ENCODE measurements at regions not wholly inside any gene's neighbourhood (a gene's known extent, or its start where the extent isn't known, plus 50 kb on each side); places are given as distances from the start of the nearest gene placed in this dataset.

DNA sequence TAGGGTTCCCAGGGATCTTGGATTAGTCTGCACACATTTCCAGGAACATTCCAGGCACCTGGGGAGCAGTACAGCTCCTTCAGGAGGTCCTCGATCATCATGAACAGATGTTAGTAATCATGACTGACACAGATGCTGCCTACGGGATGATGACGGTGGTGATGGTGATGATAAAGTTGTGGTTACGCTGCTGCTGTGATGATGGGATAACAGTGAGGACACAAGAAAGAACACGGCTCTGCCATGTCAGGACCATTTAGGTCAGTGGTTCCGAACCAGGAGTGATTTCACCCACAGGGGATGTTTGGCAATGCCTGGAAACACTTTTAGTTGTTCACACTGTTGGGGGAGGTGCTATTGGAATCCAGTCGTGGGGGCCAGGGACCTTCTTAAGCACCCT, 1193.0 kb downstream of the UQCRFS1 start:
- H3K4me3 Mint-ChIP-seq: no peak overlapping the region
- peaks cover 4% of the 10 kb centered on the region for H3K9me3 Mint-ChIP-seq (ENCODE audit: insufficient read depth)
- no peaks in the 10 kb centered on the region for H3K4me1 Mint-ChIP-seq (ENCODE audit: low read depth)
- H3K27me3 Mint-ChIP-seq (ENCODE audit: low read depth): no peaks in the 10 kb centered on the region
- DNase-seq: no peak
- ATAC-seq: no peak
- POLR2A ChIA-PET: no interaction called here
- H3K36me3 Mint-ChIP-seq (ENCODE audit: low read depth): no peaks in the 10 kb centered on the region
- no peak overlapping the region for H3K27ac Mint-ChIP-seq
- CTCF ChIA-PET: no interaction called here

DNA sequence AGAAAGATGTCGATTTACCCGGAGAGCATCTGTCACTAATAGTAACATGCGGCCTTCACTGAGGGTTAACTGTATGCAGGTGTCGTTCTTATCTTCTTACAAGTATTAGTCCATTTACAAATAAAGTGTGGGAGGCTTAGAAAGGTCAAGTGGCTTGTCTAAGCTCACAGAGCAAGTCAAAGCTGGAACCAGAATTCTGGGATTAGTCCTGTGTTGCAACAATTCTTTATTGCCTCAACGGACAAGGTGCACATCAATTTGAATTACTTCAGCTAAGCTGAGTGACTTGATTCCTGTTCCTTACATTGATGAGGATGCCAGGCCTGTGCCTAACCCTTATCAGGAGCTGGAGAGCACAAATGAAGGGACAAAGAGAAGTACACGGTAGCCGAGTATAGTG, 1193.6 kb downstream of the UQCRFS1 start:
- Mint-ChIP-seq H3K9me3 (ENCODE audit: insufficient read depth) (peaks cover 4% of the 10 kb centered on the region), H3K36me3 (ENCODE audit: low read depth) (no peaks in the 10 kb centered on the region), H3K27me3 (ENCODE audit: low read depth) (no peaks in the 10 kb centered on the region), H3K4me1 (ENCODE audit: low read depth) (no peaks in the 10 kb centered on the region), H3K27ac (no peak overlapping the region), H3K4me3 (no peak overlapping the region)
- no peak for DNase-seq
- POLR2A ChIA-PET: no interaction called here
- CTCF ChIA-PET: no interaction called here
- no peak for ATAC-seq

DNA sequence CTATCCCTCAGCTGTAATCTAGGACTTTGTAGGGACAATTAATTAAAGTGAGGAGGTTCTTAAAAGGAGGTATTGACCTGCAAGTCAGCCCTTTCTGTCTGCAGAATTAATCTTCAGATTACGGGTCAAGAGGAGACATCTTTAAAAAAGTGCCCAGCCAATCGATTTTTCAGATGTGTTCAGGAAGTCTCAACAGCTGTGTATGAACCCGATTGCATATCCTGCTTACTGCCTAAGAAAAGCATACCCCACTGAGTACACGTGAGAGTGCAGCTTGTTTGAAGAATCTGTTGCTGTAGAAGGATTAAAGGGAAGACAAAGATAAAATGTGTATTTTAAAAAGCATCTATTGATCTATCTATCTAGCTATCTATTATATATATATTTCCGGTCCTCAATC, 1194.5 kb downstream of the UQCRFS1 start:
- Mint-ChIP-seq H3K4me3 (no peak overlapping the region), H3K27me3 (ENCODE audit: low read depth) (no peaks in the 10 kb centered on the region), H3K36me3 (ENCODE audit: low read depth) (no peaks in the 10 kb centered on the region), H3K4me1 (ENCODE audit: low read depth) (no peaks in the 10 kb centered on the region), H3K9me3 (ENCODE audit: insufficient read depth) (peaks cover 4% of the 10 kb centered on the region), H3K27ac (no peak overlapping the region)
- no peak for DNase-seq
- ChIA-PET CTCF (no interaction called here), POLR2A (no interaction called here)
- no peak for ATAC-seq

DNA sequence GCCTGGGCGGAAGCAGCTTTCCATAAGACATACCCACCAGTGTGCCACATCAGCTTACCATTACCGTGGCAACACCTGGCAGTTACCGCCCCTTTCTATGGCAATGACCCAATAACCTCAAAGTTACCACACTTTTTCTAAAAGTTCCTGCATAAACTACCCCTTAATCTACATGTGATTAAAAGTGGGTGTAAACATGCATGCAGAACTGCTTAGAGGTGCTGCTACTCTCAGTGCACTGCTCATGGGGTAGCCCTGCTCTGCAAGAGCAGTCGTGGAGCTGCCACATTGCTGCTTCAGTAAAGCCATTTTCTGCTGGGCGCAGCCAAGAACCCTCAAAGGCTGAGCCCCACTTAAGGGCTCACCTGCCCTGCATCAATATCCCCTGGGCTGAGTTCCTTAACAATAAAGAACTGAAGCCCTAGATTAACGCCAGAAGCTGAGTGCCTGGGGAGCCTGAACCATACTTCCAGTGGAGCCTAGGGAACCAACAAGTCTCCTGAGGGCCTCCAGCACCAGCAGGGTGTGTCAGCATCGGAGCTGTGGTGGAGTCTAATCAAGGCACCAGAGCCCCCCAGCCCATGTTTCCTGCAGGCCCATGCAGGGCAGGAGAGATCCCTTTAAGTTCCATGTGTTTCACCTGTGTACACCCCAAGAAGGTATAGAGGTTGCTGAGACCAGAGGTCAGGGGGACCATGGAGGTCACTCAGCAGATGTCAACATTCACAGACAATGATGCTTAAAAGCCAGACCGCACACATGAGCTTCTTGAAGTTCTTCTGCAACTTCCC, 1198.1 kb downstream of the UQCRFS1 start:
- no peaks in the 10 kb centered on the region for H3K27me3 Mint-ChIP-seq (ENCODE audit: low read depth)
- ATAC-seq: no peak
- H3K27ac Mint-ChIP-seq: no peak overlapping the region
- H3K4me3 Mint-ChIP-seq: no peak overlapping the region
- no peaks in the 10 kb centered on the region for H3K36me3 Mint-ChIP-seq (ENCODE audit: low read depth)
- ChIA-PET CTCF (no interaction called here), POLR2A (no interaction called here)
- H3K9me3 Mint-ChIP-seq (ENCODE audit: insufficient read depth): peaks cover 4% of the 10 kb centered on the region
- no peak for DNase-seq
- H3K4me1 Mint-ChIP-seq (ENCODE audit: low read depth): no peaks in the 10 kb centered on the region

DNA sequence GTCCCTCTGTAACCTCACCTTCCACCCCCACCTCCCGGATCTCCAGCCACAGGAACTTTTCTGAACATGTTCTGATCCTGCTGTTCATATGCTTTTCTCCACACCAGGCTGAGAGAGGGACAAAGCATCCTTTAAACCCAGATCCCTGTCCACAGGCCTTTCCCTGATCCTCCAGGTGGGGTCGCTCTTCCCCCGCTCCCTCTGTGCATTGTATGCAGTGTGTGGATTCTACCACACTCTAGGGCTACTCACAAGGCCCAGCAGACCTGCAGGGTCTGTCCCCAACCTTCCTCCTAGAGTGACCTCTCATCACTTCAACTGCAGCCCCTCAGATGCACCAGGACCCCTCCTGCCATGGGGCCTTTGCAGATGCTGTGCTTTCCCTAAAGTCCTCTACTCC, 1200.6 kb downstream of the UQCRFS1 start:
- ChIA-PET POLR2A (no interaction called here), CTCF (no interaction called here)
- Mint-ChIP-seq H3K4me3 (no peak overlapping the region), H3K9me3 (ENCODE audit: insufficient read depth) (peaks cover 5% of the 10 kb centered on the region), H3K4me1 (ENCODE audit: low read depth) (no peaks in the 10 kb centered on the region), H3K36me3 (ENCODE audit: low read depth) (no peaks in the 10 kb centered on the region), H3K27ac (no peak overlapping the region), H3K27me3 (ENCODE audit: low read depth) (no peaks in the 10 kb centered on the region)
- ATAC-seq: no peak
- no peak for DNase-seq

DNA sequence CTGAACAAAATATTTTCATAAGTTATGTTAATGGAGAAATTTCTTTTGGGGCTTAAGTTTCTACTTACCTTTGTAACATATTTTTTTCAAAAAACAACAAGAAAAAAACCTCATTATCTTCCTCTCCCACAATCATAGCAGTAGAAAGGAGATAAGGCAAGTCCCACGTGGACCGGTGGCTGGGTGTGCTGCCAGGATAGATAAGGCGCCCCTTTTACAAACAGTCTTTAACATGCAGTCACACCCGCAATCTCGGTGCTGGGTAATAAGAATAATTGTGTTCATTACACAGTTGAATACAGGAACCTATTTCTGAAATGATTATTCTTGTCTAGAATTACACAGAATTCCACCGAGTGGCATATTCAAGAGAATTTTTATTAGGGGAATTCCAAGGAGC, 1202.3 kb downstream of the UQCRFS1 start:
- DNase-seq: no peak
- no peaks in the 10 kb centered on the region for H3K36me3 Mint-ChIP-seq (ENCODE audit: low read depth)
- no peaks in the 10 kb centered on the region for H3K27me3 Mint-ChIP-seq (ENCODE audit: low read depth)
- H3K4me3 Mint-ChIP-seq: no peak overlapping the region
- CTCF ChIA-PET: no interaction called here
- POLR2A ChIA-PET: no interaction called here
- H3K27ac Mint-ChIP-seq: no peak overlapping the region
- no peak for ATAC-seq
- no peaks in the 10 kb centered on the region for H3K4me1 Mint-ChIP-seq (ENCODE audit: low read depth)
- peaks cover 6% of the 10 kb centered on the region for H3K9me3 Mint-ChIP-seq (ENCODE audit: insufficient read depth)

DNA sequence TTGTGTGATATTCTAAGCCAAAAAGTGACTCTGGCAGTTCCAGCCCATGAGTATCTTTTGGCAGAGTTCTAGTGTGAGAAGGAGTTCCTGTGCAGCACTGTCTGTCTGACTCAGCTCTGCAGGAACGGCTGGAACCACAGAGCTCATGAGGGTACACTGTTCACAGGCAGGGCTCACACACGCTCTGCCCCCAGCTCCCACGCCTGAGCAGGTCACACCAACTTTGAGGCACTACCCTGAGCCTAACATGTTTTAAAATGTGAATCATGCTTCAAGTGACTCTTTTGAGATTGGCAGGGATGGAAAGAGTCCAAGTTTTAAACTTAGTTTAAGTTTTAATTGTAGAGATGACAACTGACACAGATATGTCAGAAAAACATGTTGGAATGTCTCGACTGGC, 1203.3 kb downstream of the UQCRFS1 start:
- Mint-ChIP-seq H3K36me3 (ENCODE audit: low read depth) (no peaks in the 10 kb centered on the region), H3K27ac (no peak overlapping the region), H3K4me3 (no peak overlapping the region), H3K4me1 (ENCODE audit: low read depth) (no peaks in the 10 kb centered on the region), H3K9me3 (ENCODE audit: insufficient read depth) (peaks cover 4% of the 10 kb centered on the region), H3K27me3 (ENCODE audit: low read depth) (no peaks in the 10 kb centered on the region)
- CTCF ChIA-PET: no interaction called here
- POLR2A ChIA-PET: no interaction called here
- DNase-seq: no peak
- ATAC-seq: no peak

DNA sequence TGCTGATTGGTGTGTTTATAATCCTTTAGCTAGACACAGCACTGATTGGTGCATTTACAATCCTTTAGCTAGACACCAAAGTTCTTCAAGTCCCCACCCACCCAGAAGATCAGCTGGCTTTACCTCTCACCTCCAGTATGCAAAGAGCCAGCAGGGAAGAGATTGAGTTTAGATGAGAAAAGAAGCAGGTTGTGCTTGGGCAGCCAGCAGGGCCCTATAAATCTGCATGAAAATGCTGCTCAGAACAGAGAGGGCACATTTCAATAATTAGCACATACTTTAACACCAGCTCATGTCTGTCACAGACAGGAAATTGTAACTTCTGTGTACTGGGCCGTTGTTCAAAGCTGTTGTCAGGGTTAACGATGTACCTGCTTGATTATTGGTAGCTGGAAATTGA, 1204.3 kb downstream of the UQCRFS1 start:
- ChIA-PET POLR2A (no interaction called here), CTCF (no interaction called here)
- H3K4me3 Mint-ChIP-seq: no peak overlapping the region
- H3K4me1 Mint-ChIP-seq (ENCODE audit: low read depth): no peaks in the 10 kb centered on the region
- H3K27ac Mint-ChIP-seq: no peak overlapping the region
- H3K36me3 Mint-ChIP-seq (ENCODE audit: low read depth): no peaks in the 10 kb centered on the region
- H3K27me3 Mint-ChIP-seq (ENCODE audit: low read depth): no peaks in the 10 kb centered on the region
- peaks cover 4% of the 10 kb centered on the region for H3K9me3 Mint-ChIP-seq (ENCODE audit: insufficient read depth)
- DNase-seq: no peak
- ATAC-seq: no peak

DNA sequence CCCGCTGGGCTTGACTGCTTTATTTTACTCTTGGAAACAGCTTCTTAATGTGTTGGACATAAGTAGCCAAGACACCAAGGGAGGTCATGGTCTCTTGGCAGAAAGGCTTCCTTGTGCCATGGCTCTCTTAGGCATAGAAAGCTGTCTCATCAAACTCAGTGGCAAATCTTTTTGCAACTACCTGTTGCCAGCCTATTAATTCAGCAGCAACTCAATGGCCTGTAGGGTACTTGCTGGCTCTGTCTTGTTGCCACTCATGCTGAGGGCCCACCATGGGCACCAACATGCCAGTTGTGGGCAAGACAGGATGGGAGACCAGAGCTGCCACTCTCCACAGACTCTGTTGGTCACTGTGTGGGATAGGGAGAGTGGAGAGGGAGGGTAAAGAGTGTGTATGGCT, 1209.4 kb downstream of the UQCRFS1 start:
- H3K4me3 Mint-ChIP-seq: no peak overlapping the region
- no peak overlapping the region for H3K27ac Mint-ChIP-seq
- ChIA-PET CTCF (no interaction called here), POLR2A (no interaction called here)
- no peaks in the 10 kb centered on the region for H3K27me3 Mint-ChIP-seq (ENCODE audit: low read depth)
- no peaks in the 10 kb centered on the region for H3K36me3 Mint-ChIP-seq (ENCODE audit: low read depth)
- DNase-seq: no peak
- H3K9me3 Mint-ChIP-seq (ENCODE audit: insufficient read depth): peaks cover 4% of the 10 kb centered on the region
- H3K4me1 Mint-ChIP-seq (ENCODE audit: low read depth): no peaks in the 10 kb centered on the region
- no peak for ATAC-seq

DNA sequence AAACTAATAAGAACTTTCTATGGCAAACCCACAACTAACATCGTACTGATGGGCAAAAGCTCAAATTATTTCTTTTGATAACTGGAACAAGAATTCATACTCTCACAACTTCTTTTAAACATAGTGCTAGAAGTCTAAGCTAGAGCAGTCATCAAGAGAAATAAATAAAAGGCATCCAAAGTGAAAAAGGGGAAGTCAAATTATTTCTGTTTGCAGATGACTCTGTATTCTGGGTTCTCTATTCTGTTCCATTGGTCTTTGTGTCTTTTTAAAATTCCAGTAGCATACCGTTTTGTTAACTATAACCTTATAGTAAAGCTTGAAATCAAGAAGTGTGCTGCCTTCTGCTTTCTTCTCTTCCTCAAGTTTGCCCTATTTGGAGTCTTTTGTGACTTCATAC, 1215.9 kb downstream of the UQCRFS1 start:
- no peak for DNase-seq
- ATAC-seq: no peak
- H3K4me1 Mint-ChIP-seq (ENCODE audit: low read depth): no peaks in the 10 kb centered on the region
- POLR2A ChIA-PET: no interaction called here
- no peaks in the 10 kb centered on the region for H3K27me3 Mint-ChIP-seq (ENCODE audit: low read depth)
- H3K27ac Mint-ChIP-seq: no peak overlapping the region
- H3K9me3 Mint-ChIP-seq (ENCODE audit: insufficient read depth): no peaks in the 10 kb centered on the region
- H3K4me3 Mint-ChIP-seq: no peak overlapping the region
- H3K36me3 Mint-ChIP-seq (ENCODE audit: low read depth): no peaks in the 10 kb centered on the region
- CTCF ChIA-PET: no interaction called here

DNA sequence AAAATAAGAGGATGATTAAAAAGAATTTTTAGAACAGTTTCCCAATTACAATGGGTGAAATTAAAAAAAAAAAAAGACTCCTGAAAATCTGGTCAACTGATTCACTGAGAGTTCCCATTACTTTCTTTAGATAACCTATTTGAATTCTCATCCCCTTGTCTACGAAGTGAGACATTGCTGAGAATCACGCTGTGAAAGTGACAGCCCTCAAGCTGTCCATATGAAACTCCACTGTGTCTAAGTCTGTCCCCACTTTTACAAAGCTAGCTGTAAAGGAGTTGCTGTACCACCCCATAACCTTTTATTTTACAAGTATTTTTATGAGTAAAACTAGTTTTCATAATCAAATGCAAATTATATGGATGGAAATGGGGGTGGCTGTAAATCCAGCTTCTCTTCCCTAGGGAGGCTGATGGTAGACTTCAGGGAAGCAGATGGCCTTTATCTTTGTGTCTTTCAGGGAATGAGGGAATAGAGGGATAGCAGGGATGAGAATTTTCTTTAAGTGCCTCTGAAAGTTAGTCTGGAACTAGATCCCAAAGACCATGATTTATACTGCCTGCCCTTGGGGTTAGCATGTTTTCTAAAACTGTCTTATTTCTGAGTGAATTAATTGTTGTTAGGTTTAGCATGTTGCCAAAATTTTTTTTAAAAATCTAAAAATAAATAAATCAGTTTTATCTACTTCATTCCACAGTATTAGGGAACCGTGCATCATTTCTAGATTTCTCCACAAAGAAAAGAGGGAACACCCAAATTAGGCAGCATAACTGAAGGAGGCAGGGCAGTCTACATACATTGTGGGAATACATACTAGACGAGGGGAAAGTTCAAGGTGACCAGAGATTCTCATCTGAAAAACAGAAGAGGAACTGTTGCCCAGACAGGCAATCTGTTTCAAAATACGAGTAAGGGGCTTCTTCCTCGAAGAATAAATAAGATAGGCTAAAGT, 1219.1 kb downstream of the UQCRFS1 start:
- H3K4me1 Mint-ChIP-seq (ENCODE audit: low read depth): no peaks in the 10 kb centered on the region
- no peaks in the 10 kb centered on the region for H3K9me3 Mint-ChIP-seq (ENCODE audit: insufficient read depth)

DNA sequence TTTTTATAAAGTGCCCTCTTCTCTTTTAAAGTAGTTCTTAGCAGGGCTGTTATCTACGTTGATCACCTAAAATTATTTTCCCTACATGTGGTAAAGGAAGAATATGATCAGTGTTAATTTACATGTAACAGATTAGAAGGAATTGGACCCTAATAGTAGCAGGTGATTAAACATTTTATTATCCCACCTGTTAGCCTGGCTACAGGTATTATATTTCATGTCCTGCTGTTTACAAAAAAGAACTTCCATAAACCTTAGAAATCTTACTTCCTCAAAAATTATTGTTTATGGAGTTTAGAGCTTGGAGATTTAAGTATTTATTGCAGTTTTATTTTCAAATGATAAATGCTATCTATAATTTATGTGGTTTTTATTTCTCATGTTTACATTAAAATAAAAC, 1226.7 kb downstream of the UQCRFS1 start:
- Mint-ChIP-seq H3K27ac (no peak overlapping the region), H3K36me3 (ENCODE audit: low read depth) (no peaks in the 10 kb centered on the region), H3K27me3 (ENCODE audit: low read depth) (no peaks in the 10 kb centered on the region), H3K4me3 (no peak overlapping the region), H3K4me1 (ENCODE audit: low read depth) (no peaks in the 10 kb centered on the region), H3K9me3 (ENCODE audit: insufficient read depth) (no peaks in the 10 kb centered on the region)
- CTCF ChIA-PET: no interaction called here
- DNase-seq: no peak
- ATAC-seq: no peak
- POLR2A ChIA-PET: no interaction called here

More for the DNA sequence above, 1219.1 kb downstream of the UQCRFS1 start:
- DNase-seq (no peak), ATAC-seq (no peak)
- H3K27me3 Mint-ChIP-seq (ENCODE audit: low read depth): no peaks in the 10 kb centered on the region
- H3K27ac Mint-ChIP-seq: no peak overlapping the region
- no peaks in the 10 kb centered on the region for H3K36me3 Mint-ChIP-seq (ENCODE audit: low read depth)
- CTCF ChIA-PET: no interaction called here
- POLR2A ChIA-PET: no interaction called here
- no peak overlapping the region for H3K4me3 Mint-ChIP-seq

All from activated CD8-positive, alpha-beta T cell treated with anti-CD3 and anti-CD28 coated beads, Interleukin-2, amount 10 ng/mL, durations not matched to agents 7 days and 5 days (primary cell).